Suprapubic skin (tissue), 4 donors: ENCODE measurements at regions not wholly inside any gene's neighbourhood (a gene's known extent, or its start where the extent isn't known, plus 50 kb on each side); places are given as distances from the start of the nearest gene placed in this dataset.

Experiments
- DNase-seq, 2 donors: peaks; one replicate each; pipeline ENCODE4 v3.0.0-alpha.2; 2019; ENCODE audit warnings: low spot score in 2 of 2
- H3K27ac ChIP-seq: fragments of 200-600 bp; sonication (generic); one replicate; pipeline ENCODE4 v1.5.1; 2019
- H3K27me3 ChIP-seq: fragments of 200-600 bp; sonication (generic); one replicate; pipeline ENCODE4 v1.5.1; 2019
- H3K36me3 ChIP-seq: fragments of 200-600 bp; sonication (generic); one replicate; pipeline ENCODE4 v1.5.1; 2019
- H3K4me1 ChIP-seq: fragments of 200-600 bp; sonication (generic); one replicate; pipeline ENCODE4 v1.5.1; 2019
- H3K4me3 ChIP-seq: fragments of 200-600 bp; sonication (generic); one replicate; pipeline ENCODE4 v1.5.1; 2019; ENCODE audit warnings: mild to moderate bottlenecking
- H3K9me3 ChIP-seq: fragments of 200-600 bp; sonication (generic); one replicate; pipeline ENCODE4 v1.5.1; 2019
- EP300 ChIP-seq: sonication (generic); formaldehyde crosslinking; IDR thresholded peaks from one replicate; pipeline ENCODE4 v1.6.1; 2017; ENCODE audit warnings: antibody characterized with exemption
- POLR2A ChIP-seq, 2 donors: fragments of 450-650 bp; IDR thresholded peaks; one replicate each; pipeline ENCODE4 v1.6.1; 2017; ENCODE audit warnings: antibody characterized with exemption in 2 of 2, mild to moderate bottlenecking in 2 of 2, moderate library complexity in 2 of 2
- POLR2AphosphoS5 ChIP-seq, 3 donors: sonication (generic); formaldehyde crosslinking; IDR thresholded peaks; one replicate each; pipeline ENCODE4 v1.6.1; 2017; ENCODE audit warnings: antibody characterized with exemption in 3 of 3
- WGBS: methylation state at CpG from one replicate; pipeline ENCODE4 v1.1.5; 2018; 5-methylcytosine and 5-hydroxymethylcytosine counted together
- TF ChIP-seq, protein P1 (sequence below), 2 donors: fragments of 200-600 bp in 1 of 2; fragments of 450-650 bp in 1 of 2; sonication (generic) in 1 of 2; IDR thresholded peaks; one replicate each; pipeline ENCODE4 v1.5.1; 2016 to 2019; ENCODE audit warnings: antibody characterized with exemption in 2 of 2, mild to moderate bottlenecking in 1 of 2, moderate library complexity in 1 of 2

DNA sequence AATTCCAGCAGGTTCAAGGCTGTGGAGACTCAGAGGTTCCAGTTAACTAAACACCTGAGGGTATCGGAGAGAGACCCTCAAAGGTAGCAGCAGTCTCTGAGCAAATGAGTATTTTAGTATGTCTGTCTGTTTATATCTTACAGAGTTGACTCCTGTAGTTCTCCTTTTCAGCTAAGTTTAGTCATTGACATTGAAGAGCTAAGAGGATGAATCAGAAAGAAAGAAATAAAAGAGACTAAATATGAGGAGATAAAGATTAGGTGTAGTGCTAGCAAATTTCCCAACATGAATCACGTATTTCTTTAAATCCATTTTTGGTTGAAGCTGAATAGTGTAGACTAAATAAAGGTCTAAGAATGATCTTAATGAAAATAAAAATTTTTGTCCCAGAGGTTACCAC, 474.0 kb upstream of the RGMB start:
- H3K4me3 ChIP-seq, result no peak overlapping the region
- DNase-seq, result no peak
- 97% methylated on average over 2 of the region's 2 CpGs for WGBS
- no peak for TF ChIP-seq EP300
- no peak overlapping the region for H3K27ac ChIP-seq
- no peaks in the 10 kb centered on the region for H3K9me3 ChIP-seq
- no peaks in the 10 kb centered on the region for H3K4me1 ChIP-seq
- no peaks in the 10 kb centered on the region for H3K36me3 ChIP-seq
- no peaks in the 10 kb centered on the region for H3K27me3 ChIP-seq

DNA sequence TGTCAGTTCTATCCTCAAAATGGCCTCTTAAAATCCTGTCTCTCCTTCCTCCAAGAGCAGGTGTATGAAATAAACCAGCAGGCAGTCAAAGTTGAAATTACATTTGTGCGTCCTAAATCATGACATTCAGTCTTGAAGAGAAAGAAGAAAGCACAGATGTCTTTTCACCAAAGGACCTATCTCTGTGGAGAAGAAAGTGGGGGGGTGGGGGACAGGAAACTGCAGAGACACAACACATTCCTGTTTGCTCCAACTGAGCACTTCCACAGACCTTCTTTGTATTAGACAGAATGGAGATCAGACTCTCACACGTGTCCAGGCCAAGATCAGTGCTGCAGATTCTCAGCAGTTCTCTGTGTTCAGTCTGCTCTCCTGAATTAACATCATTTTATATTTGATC, 471.9 kb upstream of the RGMB start:
- WGBS, result 58% methylated on average over 2 of the region's 2 CpGs

DNA sequence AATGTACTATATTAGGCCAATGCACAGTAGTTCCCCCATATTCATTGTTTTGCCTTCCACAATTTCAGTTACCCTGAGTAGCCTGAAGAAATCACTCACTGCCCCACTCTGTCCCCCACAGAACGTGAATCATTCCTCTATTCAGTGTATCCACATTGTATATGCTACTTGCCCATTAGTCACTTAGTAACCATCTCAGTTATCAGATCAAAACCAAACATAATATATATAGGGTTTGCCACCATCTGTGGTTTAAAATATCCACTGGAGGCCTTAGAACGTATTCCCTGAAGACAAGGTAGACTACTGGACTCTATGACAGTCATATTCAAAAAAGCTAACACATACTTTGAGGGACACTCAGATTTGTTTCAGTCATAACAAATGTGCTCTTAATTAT, 465.7 kb upstream of the RGMB start:
- Histone ChIP-seq H3K27ac (no peak overlapping the region), H3K27me3 (no peaks in the 10 kb centered on the region), H3K4me3 (no peak overlapping the region), H3K36me3 (no peaks in the 10 kb centered on the region), H3K4me1 (no peaks in the 10 kb centered on the region), H3K9me3 (no peaks in the 10 kb centered on the region)
- DNase-seq, result no peak
- WGBS, result 80% methylated on average over 2 of the region's 2 CpGs
- TF ChIP-seq EP300 (no peak), POLR2AphosphoS5 (IDR thresholded peaks at IDR 0.05) (no peak), POLR2A (IDR thresholded peaks at IDR 0.05) (no peak)
- TF ChIP-seq, protein P1, sequence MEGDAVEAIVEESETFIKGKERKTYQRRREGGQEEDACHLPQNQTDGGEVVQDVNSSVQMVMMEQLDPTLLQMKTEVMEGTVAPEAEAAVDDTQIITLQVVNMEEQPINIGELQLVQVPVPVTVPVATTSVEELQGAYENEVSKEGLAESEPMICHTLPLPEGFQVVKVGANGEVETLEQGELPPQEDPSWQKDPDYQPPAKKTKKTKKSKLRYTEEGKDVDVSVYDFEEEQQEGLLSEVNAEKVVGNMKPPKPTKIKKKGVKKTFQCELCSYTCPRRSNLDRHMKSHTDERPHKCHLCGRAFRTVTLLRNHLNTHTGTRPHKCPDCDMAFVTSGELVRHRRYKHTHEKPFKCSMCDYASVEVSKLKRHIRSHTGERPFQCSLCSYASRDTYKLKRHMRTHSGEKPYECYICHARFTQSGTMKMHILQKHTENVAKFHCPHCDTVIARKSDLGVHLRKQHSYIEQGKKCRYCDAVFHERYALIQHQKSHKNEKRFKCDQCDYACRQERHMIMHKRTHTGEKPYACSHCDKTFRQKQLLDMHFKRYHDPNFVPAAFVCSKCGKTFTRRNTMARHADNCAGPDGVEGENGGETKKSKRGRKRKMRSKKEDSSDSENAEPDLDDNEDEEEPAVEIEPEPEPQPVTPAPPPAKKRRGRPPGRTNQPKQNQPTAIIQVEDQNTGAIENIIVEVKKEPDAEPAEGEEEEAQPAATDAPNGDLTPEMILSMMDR (IDR thresholded peaks at IDR 0.05), result no peak

More for the DNA sequence above, 471.9 kb upstream of the RGMB start:
- DNase-seq, result no peak
- H3K4me3 ChIP-seq, result no peak overlapping the region
- H3K27ac ChIP-seq, result no peak overlapping the region
- H3K9me3 ChIP-seq, result no peaks in the 10 kb centered on the region
- TF ChIP-seq, protein P1 (IDR thresholded peaks at IDR 0.05), result no peak
- TF ChIP-seq POLR2A (IDR thresholded peaks at IDR 0.05), result no peak
- TF ChIP-seq POLR2AphosphoS5 (IDR thresholded peaks at IDR 0.05), result no peak
- no peak for TF ChIP-seq EP300
- no peaks in the 10 kb centered on the region for H3K27me3 ChIP-seq
- no peaks in the 10 kb centered on the region for H3K4me1 ChIP-seq
- H3K36me3 ChIP-seq, result no peaks in the 10 kb centered on the region

DNA sequence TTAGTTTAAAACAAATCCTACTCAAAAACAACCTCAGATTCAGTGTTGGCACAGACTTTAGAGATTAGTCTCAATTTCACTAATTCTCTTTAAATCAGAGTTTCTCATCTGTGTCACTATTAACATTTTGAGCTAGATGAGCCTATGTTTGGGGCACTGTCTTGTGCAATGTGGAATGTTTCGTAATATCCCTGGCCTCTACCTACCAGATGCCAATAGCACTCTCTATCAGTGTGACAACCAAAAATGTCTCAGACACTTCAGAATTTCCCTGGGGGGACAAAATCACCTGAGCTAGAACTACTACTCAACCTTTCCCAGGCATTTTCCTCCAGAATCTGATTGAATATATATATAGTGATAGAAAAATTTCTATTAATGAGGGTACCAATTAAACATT, 465.2 kb upstream of the RGMB start:
- Histone ChIP-seq H3K4me1 (no peaks in the 10 kb centered on the region), H3K27me3 (no peaks in the 10 kb centered on the region), H3K9me3 (no peaks in the 10 kb centered on the region), H3K36me3 (no peaks in the 10 kb centered on the region), H3K27ac (no peak overlapping the region), H3K4me3 (no peak overlapping the region)
- no peak for DNase-seq
- WGBS, result 96% methylated on average over 1 of the region's 1 CpG
- TF ChIP-seq POLR2AphosphoS5 (IDR thresholded peaks at IDR 0.05), result no peak
- TF ChIP-seq, protein P1 (IDR thresholded peaks at IDR 0.05), result no peak
- no peak for TF ChIP-seq EP300
- TF ChIP-seq POLR2A (IDR thresholded peaks at IDR 0.05), result no peak

DNA sequence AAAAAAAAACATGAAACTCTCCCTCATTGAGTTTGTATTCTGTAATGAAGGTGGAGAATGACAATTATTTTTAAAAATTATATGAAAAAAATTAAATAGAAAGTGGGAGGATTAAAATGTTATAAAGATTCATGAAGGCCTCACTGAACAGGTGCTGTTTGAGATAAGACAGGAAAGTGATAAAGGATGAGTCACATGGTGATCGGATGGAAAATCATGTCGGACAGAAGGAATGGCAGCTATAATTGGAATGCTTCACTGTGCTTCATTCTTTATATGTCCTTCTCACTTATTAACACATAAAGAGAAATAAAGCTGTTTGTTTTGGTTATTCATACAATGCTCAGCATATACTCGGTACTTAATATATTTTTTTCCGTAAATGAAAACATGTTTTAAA, 464.5 kb upstream of the RGMB start:
- Histone ChIP-seq H3K4me1 (no peaks in the 10 kb centered on the region), H3K9me3 (no peaks in the 10 kb centered on the region), H3K27me3 (no peaks in the 10 kb centered on the region), H3K4me3 (no peak overlapping the region), H3K27ac (no peak overlapping the region), H3K36me3 (no peaks in the 10 kb centered on the region)
- DNase-seq, result no peak
- WGBS, result 78% methylated on average over 4 of the region's 4 CpGs
- TF ChIP-seq POLR2AphosphoS5 (IDR thresholded peaks at IDR 0.05) (no peak), POLR2A (IDR thresholded peaks at IDR 0.05) (no peak), EP300 (no peak)
- TF ChIP-seq, protein P1 (IDR thresholded peaks at IDR 0.05), result no peak

DNA sequence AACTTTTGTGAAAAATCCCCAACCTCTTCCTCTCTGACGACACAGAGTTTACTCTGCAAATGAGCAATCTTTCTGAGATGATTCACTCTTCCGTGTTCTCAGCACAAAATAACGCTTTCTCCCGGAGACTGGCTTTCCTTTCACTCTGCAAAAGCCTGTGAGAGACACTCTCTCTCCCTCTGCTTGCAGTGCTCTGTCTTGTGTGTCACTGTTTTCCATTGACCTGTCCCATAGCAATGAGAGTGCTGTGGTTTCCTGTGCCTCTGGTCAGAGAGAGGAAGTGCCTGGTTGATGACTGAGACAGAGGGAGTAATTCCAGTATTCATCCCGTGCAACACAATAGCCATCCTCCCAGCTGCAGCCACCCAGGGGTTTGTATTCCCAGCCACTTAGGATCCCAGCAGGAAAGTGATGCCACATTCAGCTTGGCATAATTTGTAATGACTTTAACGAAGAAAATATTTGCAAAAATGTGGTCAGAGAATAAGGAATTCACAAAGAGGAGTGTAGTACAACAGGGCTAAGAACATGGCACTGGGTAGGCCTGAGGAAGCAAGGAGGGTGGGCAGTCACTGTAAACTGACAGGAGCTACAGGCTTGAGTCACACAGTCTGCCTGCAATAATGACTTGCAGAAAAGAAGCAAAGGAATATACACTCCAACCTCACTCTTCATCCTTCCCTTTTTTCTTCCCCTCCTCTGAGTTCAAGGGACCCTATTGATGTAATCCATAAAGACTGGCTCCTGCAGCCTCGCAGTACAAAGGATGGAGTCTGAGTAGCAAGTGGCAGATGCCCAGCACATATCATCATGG, 463.5 kb upstream of the RGMB start:
- Histone ChIP-seq H3K36me3 (no peaks in the 10 kb centered on the region), H3K27me3 (no peaks in the 10 kb centered on the region), H3K4me1 (no peaks in the 10 kb centered on the region), H3K4me3 (peak overlapping the region; percentile 8), H3K9me3 (no peaks in the 10 kb centered on the region), H3K27ac (no peak overlapping the region)
- WGBS, result 50% methylated on average over 7 of the region's 7 CpGs
- DNase-seq, result no peak
- no peak for TF ChIP-seq POLR2A (IDR thresholded peaks at IDR 0.05)
- TF ChIP-seq EP300, result no peak
- TF ChIP-seq POLR2AphosphoS5 (IDR thresholded peaks at IDR 0.05), result no peak
- TF ChIP-seq, protein P1 (IDR thresholded peaks at IDR 0.05), result no peak
